Pancreas (tissue), 10 donors: ENCODE measurements at regions not wholly inside any gene's neighbourhood (a gene's known extent, or its start where the extent isn't known, plus 50 kb on each side); places are given as distances from the start of the nearest gene placed in this dataset.

Source experiments
- ATAC-seq, 4 donors: fragments of 200-7000 bp; cut with Tn5 transposase; one replicate each; pipeline versions ENCODE4 v1.8.0 to v1.9.1; 2020; ENCODE audit warnings: mild to moderate bottlenecking in 4 of 4, moderate library complexity in 4 of 4
- DNase-seq, 6 donors: peaks; one replicate each; pipeline ENCODE4 v3.0.0-alpha.2; 2020
- FAIRE-seq: peaks from 2 replicates; lab custom pipeline; 2012; peaks lifted over from hg19 to GRCh38; lab: Jason Lieb, UNC
- H3K27ac ChIP-seq, 4 donors: fragments of 200-600 bp; sonication (generic); 1 replicate in 3 of 4; 2 replicates in 1 of 4; pipeline versions ENCODE4 v1.5.0 to v1.8.0; 2020
- H3K27me3 ChIP-seq, 4 donors: fragments of 200-600 bp; one replicate each; pipeline ENCODE4 v1.8.0; 2021
- H3K36me3 ChIP-seq, 3 donors: fragments of 200-600 bp; sonication (generic) in 1 of 3; one replicate each; pipeline versions ENCODE4 v1.5.0 to v1.8.0; 2020 to 2021
- H3K4me1 ChIP-seq, 3 donors: fragments of 200-600 bp; one replicate each; pipeline ENCODE4 v1.8.0; 2021
- H3K4me3 ChIP-seq, 4 donors: fragments of 200-600 bp; sonication (generic) in 2 of 4; one replicate each; pipeline versions ENCODE4 v1.5.0 to v1.8.0; 2020 to 2021
- H3K9me3 ChIP-seq, 4 donors: fragments of 200-600 bp; one replicate each; pipeline ENCODE4 v1.8.0; 2021
- WGBS, 2 donors: extraction: QIAGEN DNeasy Blood & Tissue Kit; methylation state at CpG; one replicate each; pipeline ENCODE4 v1.1.7; 2013; 5-methylcytosine and 5-hydroxymethylcytosine counted together
- intact Hi-C, 3 donors: fragments of 100-400 bp; cut with DNase I; formaldehyde crosslinking; loops; one replicate each; pipeline versions ENCODE4 v1.11.1 to v1.14.2; 2022
- TF ChIP-seq, protein P1 (sequence below), 4 donors: fragments of 200-600 bp; sonication (generic) in 3 of 4; IDR thresholded peaks; one replicate each; pipeline versions ENCODE4 v1.5.0 to v1.8.0; 2021; ENCODE audit warnings: antibody characterized with exemption in 4 of 4
- donor health status: healthy with polysubstance abuse.
- donor health status: DM: no; HTN: no; CAD: no; lungs with moderate emphysema.
- donor health status: DM: no; HTN: no; CAD: no.
- donor health status: control.
- donor health status: control.
- donor health status: Bipolar disorder and iron deficiency.
- donor health status: DM: yes; HTN: yes; CAD: no.
- donor health status: DM: no; HTN: no; CAD: no.
- donor health status: DM: no; HTN: no; CAD: no.
- donor health status: DM: yes; HTN: yes; CAD: no.

- DNase-seq (no peak), FAIRE-seq (no peak), ATAC-seq (no peak)
- no peaks in the 10 kb centered on the region for H3K9me3 ChIP-seq
- H3K36me3 ChIP-seq: no peaks in the 10 kb centered on the region
- TF ChIP-seq, protein P1, sequence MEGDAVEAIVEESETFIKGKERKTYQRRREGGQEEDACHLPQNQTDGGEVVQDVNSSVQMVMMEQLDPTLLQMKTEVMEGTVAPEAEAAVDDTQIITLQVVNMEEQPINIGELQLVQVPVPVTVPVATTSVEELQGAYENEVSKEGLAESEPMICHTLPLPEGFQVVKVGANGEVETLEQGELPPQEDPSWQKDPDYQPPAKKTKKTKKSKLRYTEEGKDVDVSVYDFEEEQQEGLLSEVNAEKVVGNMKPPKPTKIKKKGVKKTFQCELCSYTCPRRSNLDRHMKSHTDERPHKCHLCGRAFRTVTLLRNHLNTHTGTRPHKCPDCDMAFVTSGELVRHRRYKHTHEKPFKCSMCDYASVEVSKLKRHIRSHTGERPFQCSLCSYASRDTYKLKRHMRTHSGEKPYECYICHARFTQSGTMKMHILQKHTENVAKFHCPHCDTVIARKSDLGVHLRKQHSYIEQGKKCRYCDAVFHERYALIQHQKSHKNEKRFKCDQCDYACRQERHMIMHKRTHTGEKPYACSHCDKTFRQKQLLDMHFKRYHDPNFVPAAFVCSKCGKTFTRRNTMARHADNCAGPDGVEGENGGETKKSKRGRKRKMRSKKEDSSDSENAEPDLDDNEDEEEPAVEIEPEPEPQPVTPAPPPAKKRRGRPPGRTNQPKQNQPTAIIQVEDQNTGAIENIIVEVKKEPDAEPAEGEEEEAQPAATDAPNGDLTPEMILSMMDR (IDR thresholded peaks at IDR 0.05): peak in 1 of 4 donors; percentile 7
- intact Hi-C loops: no loop called here
- H3K4me1 ChIP-seq: no peaks in the 10 kb centered on the region
- H3K4me3 ChIP-seq: no peak overlapping the region
- H3K27ac ChIP-seq: no peak overlapping the region
- WGBS, 2 donors: 60 to 79% methylated on average over 4 of the region's 4 CpGs
- H3K27me3 ChIP-seq: no peaks in the 10 kb centered on the region
Observed at GRCh38 chr11:29251738-29252137, 765.1 kb downstream of the KCNA4 start.

- no peak for FAIRE-seq
- Histone ChIP-seq H3K9me3 (no peaks in the 10 kb centered on the region), H3K4me1 (no peaks in the 10 kb centered on the region), H3K36me3 (no peaks in the 10 kb centered on the region), H3K4me3 (no peak overlapping the region), H3K27ac (no peak overlapping the region), H3K27me3 (no peaks in the 10 kb centered on the region)
- 62 to 68% methylated on average over 2 of the region's 2 CpGs for WGBS, 2 donors
- TF ChIP-seq, protein P1 (IDR thresholded peaks at IDR 0.05): no peak
- no peak for DNase-seq
- no peak for ATAC-seq
- intact Hi-C loops: no loop called here
Observed at GRCh38 chr11:29249713-29250112, 767.1 kb downstream of the KCNA4 start.

- H3K36me3 ChIP-seq: no peaks in the 10 kb centered on the region
Observed at GRCh38 chr11:29244355-29244754, 772.5 kb downstream of the KCNA4 start.

GRCh38 chr11:29243616-29244015 lies 773.2 kb downstream of the KCNA4 start:
- no peaks in the 10 kb centered on the region for H3K36me3 ChIP-seq
- H3K27me3 ChIP-seq: no peaks in the 10 kb centered on the region
- no peak for FAIRE-seq
- 58 to 65% methylated on average over 3 of the region's 3 CpGs for WGBS, 2 donors
- H3K27ac ChIP-seq: no peak overlapping the region
- H3K9me3 ChIP-seq: no peaks in the 10 kb centered on the region
- DNase-seq: no peak
- intact Hi-C loops: no loop called here
- no peak overlapping the region for H3K4me3 ChIP-seq
- ATAC-seq: no peak
- TF ChIP-seq, protein P1 (IDR thresholded peaks at IDR 0.05): no peak
- no peaks in the 10 kb centered on the region for H3K4me1 ChIP-seq

More at GRCh38 chr11:29244355-29244754, 772.5 kb downstream of the KCNA4 start:
- intact Hi-C loops: no loop called here
- H3K4me1 ChIP-seq: no peaks in the 10 kb centered on the region
- ATAC-seq (no peak), DNase-seq (no peak), FAIRE-seq (no peak)
- TF ChIP-seq, protein P1 (IDR thresholded peaks at IDR 0.05): no peak
- no peak overlapping the region for H3K4me3 ChIP-seq
- H3K9me3 ChIP-seq: no peaks in the 10 kb centered on the region
- no peaks in the 10 kb centered on the region for H3K27me3 ChIP-seq
- H3K27ac ChIP-seq: no peak overlapping the region

DNA sequence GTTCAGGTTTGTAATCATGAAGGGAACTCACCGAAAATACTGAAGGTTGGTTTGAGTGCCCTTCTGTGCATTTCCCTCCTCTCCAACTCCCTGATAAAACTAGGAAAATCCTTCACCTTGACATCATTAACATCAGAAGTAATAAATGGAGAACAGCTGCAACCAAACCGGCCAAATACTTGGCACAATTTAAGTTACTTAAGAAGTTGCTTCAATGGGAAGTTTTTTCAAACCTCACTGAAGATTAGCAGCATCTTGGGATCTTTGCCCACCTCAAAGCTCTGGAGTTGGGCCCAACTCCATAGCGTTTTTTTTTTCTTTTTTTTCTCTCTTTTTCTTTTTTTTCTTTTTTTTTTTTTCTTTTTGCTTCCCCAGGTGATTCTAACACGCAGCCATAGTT lies 784.8 kb downstream of the KCNA4 start:
- no peaks in the 10 kb centered on the region for H3K27me3 ChIP-seq
- H3K27ac ChIP-seq: no peak overlapping the region
- DNase-seq (no peak), FAIRE-seq (no peak), ATAC-seq (no peak)
- no peaks in the 10 kb centered on the region for H3K36me3 ChIP-seq
- intact Hi-C loops: no loop called here
- no peaks in the 10 kb centered on the region for H3K4me1 ChIP-seq
- TF ChIP-seq, protein P1 (IDR thresholded peaks at IDR 0.05): no peak
- WGBS, 2 donors: 40 to 45% methylated on average over 4 of the region's 4 CpGs
- H3K9me3 ChIP-seq: no peaks in the 10 kb centered on the region
- no peak overlapping the region for H3K4me3 ChIP-seq
